ENCODE measurements at regions not wholly inside any gene's neighbourhood (a gene's known extent, or its start where the extent isn't known, plus 50 kb on each side); places are given as distances from the start of the nearest gene placed in this dataset.

DNA sequence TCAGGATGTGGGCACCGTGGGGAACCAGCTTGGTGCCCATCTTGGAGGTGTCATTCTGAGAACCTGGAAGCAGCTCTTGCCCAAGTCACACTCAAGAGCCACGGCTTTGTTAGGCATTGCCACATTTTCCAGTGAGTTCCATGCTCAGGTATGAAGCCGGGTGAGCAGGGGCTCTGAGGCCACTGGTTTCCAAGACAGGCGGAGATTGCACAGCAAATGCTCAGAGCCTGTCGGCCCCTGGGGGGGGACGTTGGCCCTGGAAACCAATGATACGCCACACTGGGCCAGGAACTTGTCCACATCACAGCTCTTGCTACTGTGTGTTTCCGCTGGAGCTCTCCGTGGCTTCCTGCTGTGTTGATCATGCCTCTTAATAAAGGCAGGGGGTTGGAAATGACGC is 52.5 kb upstream of the SALL3 start:
- Histone ChIP-seq H3K27me3 (ENCODE audit: insufficient read depth, low read length) (no peaks in the 10 kb centered on the region), H3K9ac (ENCODE audit: low read depth, low read length) (no peak overlapping the region)

DNA sequence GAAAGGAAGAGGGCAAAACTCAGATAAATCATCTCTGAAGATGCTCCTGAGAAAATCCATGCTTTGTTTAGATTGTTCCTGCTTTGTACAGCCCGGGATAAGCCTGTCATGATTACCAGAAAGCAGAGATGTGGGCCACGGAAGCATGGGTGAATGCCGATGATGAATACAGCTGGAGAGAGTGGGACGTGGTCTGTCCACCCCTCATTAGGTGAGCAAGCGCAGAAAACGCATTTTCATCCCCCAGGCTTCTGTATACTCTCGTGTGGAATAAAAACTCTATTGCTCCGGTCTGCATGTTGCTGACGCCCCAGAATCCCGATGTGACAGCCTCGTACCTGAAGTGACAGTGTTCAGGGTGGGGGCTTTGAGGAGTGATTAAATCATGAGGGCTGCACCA is 52.0 kb upstream of the SALL3 start:
- H3K4me3 ChIP-seq (ENCODE audit: low read length) = no peak overlapping the region
- H3K27ac ChIP-seq (ENCODE audit: low read length) = no peak overlapping the region
- H3K27me3 ChIP-seq (ENCODE audit: insufficient read depth, low read length) = no peaks in the 10 kb centered on the region
- no peak overlapping the region for H3K9ac ChIP-seq (ENCODE audit: low read depth, low read length)
- no peaks in the 10 kb centered on the region for H3K9me3 ChIP-seq (ENCODE audit: insufficient read depth, low read depth, low read length)
- no peaks in the 10 kb centered on the region for H3K36me3 ChIP-seq (ENCODE audit: insufficient read depth, low read depth, low read length)
- H3K4me1 ChIP-seq (ENCODE audit: insufficient read depth, low read length) = no peaks in the 10 kb centered on the region

More for the DNA sequence above, 52.5 kb upstream of the SALL3 start:
- Histone ChIP-seq H3K4me3 (ENCODE audit: low read length) (no peak overlapping the region), H3K9me3 (ENCODE audit: insufficient read depth, low read depth, low read length) (no peaks in the 10 kb centered on the region), H3K27ac (ENCODE audit: low read length) (no peak overlapping the region), H3K4me1 (ENCODE audit: insufficient read depth, low read length) (no peaks in the 10 kb centered on the region), H3K36me3 (ENCODE audit: insufficient read depth, low read depth, low read length) (no peaks in the 10 kb centered on the region)

DNA sequence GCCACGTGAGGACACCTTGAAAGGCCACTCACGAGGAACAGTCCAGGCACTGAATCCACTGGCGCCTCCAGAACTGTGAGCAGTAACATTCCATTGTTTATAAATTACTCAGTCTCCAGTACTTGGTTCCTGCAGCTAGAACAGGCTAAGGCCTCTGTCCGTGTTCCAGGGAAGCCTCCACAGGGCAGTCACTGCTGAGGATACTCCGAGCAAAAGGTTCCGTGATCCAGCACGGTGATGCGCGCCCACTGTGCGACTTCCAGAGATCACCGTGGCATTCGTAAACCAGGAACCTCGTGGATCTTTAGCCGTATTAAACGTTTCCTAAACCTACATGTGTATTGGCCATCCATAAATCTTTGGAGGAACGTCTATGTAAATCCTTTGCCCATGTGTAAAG is 51.5 kb upstream of the SALL3 start:
- H3K4me3 ChIP-seq (ENCODE audit: low read length) = no peak overlapping the region
- no peak overlapping the region for H3K9ac ChIP-seq (ENCODE audit: low read depth, low read length)
- no peaks in the 10 kb centered on the region for H3K4me1 ChIP-seq (ENCODE audit: insufficient read depth, low read length)
- no peaks in the 10 kb centered on the region for H3K36me3 ChIP-seq (ENCODE audit: insufficient read depth, low read depth, low read length)
- H3K9me3 ChIP-seq (ENCODE audit: insufficient read depth, low read depth, low read length) = no peaks in the 10 kb centered on the region
- no peak overlapping the region for H3K27ac ChIP-seq (ENCODE audit: low read length)
- H3K27me3 ChIP-seq (ENCODE audit: insufficient read depth, low read length) = no peaks in the 10 kb centered on the region

- no peak overlapping the region for H3K4me3 ChIP-seq (ENCODE audit: low read length)
- no peaks in the 10 kb centered on the region for H3K9me3 ChIP-seq (ENCODE audit: insufficient read depth, low read depth, low read length)
- no peak overlapping the region for H3K27ac ChIP-seq (ENCODE audit: low read length)
- no peaks in the 10 kb centered on the region for H3K4me1 ChIP-seq (ENCODE audit: insufficient read depth, low read length)
- H3K27me3 ChIP-seq (ENCODE audit: insufficient read depth, low read length) = no peaks in the 10 kb centered on the region
- no peaks in the 10 kb centered on the region for H3K36me3 ChIP-seq (ENCODE audit: insufficient read depth, low read depth, low read length)
- no peak overlapping the region for H3K9ac ChIP-seq (ENCODE audit: low read depth, low read length)
Observed at GRCh38 chr18:78929516-78929915, 50.1 kb upstream of the SALL3 start.
